Mucosa of rectum (tissue), 2 donors: ENCODE measurements at regions not wholly inside any gene's neighbourhood (a gene's known extent, or its start where the extent isn't known, plus 50 kb on each side); places are given as distances from the start of the nearest gene placed in this dataset.

Source experiments
- H3K27ac ChIP-seq, 2 donors: one replicate each; pipeline ENCODE4 v1.7.0; 2013; ENCODE audit warnings: inconsistent platforms in 2 of 2, low read depth in 2 of 2, low read length in 2 of 2
- H3K27me3 ChIP-seq, 2 donors: one replicate each; pipeline ENCODE4 v1.7.0; 2013; ENCODE audit warnings: low read length in 2 of 2; ENCODE audit not compliant: control insufficient read depth in 2 of 2, insufficient read depth in 2 of 2
- H3K36me3 ChIP-seq, 2 donors: one replicate each; pipeline ENCODE4 v1.7.0; 2013; ENCODE audit warnings: low read length in 2 of 2; ENCODE audit not compliant: control insufficient read depth in 2 of 2, insufficient read depth in 2 of 2
- H3K4me1 ChIP-seq, 2 donors: one replicate each; pipeline ENCODE4 v1.7.0; 2013; ENCODE audit warnings: low read length in 2 of 2, mild to moderate bottlenecking in 1 of 2; ENCODE audit not compliant: control insufficient read depth in 2 of 2, insufficient read depth in 2 of 2
- H3K4me3 ChIP-seq, 2 donors: one replicate each; pipeline ENCODE4 v1.7.0; 2013; ENCODE audit warnings: low read length in 2 of 2
- H3K9ac ChIP-seq, 2 donors: one replicate each; pipeline ENCODE4 v1.7.0; 2013; ENCODE audit warnings: low read length in 2 of 2, low read depth in 1 of 2, mild to moderate bottlenecking in 1 of 2
- H3K9me3 ChIP-seq, 2 donors: one replicate each; pipeline ENCODE4 v1.7.0; 2013; ENCODE audit warnings: low read length in 2 of 2; ENCODE audit not compliant: control insufficient read depth in 2 of 2
- donor health status: healthy.
- donor health status: Normal muscosa, but diverticular disease.

DNA sequence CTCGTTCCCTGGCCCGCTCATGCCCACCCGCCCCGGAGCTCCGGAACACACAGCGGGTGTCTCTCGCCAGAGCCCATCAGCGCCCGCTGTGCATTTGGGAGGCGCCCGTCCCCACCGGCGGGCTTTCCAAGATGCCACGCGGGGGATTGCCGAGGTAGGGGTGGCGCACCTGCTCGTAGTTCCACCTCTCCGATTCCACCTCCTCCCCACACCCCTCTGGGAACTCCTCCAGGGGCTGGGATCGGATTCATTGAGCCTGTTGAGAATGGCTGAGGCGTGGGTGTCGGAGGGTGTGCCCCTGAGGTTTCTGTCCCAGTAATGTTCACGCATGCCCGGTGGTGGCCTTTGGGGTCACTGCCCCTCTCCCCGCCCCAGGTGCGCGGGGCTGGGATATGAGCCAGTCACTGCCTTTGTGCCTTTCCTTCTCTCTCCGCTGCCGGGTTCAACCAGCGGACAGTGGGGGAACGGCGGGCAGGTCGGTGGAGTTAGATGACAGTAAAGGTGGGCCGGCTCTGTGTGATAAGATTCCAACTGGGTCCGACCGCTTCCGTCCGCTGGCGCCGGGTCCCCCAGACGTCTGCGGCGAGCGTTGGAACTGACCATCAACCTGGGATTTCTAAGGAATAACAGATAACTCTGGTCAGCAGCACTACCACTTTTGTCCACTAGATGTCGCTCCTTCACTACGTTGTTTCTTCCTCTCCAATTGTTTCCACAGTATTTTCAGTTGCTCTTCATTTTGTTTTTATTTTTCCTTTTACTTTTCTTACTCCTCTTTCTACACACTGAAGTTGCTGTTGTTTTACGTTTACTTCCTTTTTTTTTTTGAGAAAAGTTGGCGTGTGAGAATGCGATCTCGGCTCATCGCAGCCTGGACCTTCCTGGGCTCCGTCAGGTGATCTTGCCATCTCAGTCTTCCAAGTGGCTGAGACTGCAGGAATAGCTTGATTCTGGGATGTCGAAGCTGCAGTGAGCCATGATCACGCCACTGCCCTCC, 178.1 kb upstream of the ALG10B start:
- Histone ChIP-seq H3K9ac (peak overlapping the region in 1 of 2 donors; percentile 23), H3K27ac (no peak overlapping the region), H3K9me3 (no peaks in the 10 kb centered on the region)

DNA sequence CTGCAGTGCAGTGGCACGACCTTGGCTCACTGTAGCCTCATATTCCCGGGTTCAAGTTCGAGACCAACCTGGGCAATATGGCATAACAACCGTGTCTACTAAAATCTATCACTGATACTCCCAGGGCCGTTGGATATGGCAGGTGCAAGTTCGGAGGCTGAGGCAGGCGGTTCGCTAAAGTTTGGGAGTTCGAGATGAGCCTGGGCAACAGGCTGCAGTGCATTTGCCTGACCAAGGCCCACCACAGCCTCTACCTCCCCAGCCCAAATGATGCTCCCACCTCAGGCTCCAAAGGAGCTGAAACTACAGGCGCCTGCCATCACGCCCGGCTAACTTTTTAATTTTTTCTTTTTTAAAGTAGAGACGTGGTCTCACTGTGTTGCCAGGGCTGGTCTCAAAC, 177.1 kb upstream of the ALG10B start:
- Histone ChIP-seq H3K27ac (no peak overlapping the region), H3K4me3 (no peak overlapping the region), H3K36me3 (no peaks in the 10 kb centered on the region), H3K9me3 (no peaks in the 10 kb centered on the region), H3K9ac (no peak overlapping the region), H3K27me3 (no peaks in the 10 kb centered on the region), H3K4me1 (peaks cover 5% of the 10 kb centered on the region in 2 donors)

More for the DNA sequence above, 178.1 kb upstream of the ALG10B start:
- Histone ChIP-seq H3K27me3 (no peaks in the 10 kb centered on the region), H3K36me3 (no peaks in the 10 kb centered on the region), H3K4me3 (peak overlapping the region; percentile 55 to 67), H3K4me1 (peaks cover 5% of the 10 kb centered on the region in 2 donors)

DNA sequence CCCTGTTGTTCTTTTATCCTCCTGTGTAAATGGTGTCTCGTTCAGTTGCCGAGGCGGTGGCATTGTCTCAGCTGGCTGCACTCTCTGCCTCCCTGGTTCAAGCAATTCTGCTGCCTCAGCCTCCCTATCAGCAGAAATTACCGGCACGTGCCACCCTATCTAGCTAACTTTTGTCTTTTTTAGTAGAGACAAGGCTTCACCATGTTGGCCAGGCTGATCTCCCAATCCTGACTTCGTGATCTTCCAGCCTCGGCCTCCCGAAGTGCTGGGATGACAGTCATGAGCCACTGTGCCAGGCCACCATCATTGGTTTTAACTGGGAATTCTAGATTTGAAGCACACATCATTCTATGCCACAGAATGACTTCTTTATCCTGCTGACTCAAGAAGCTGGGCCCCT, 175.3 kb upstream of the ALG10B start:
- Histone ChIP-seq H3K9ac (no peak overlapping the region), H3K27me3 (no peaks in the 10 kb centered on the region), H3K4me3 (no peak overlapping the region), H3K4me1 (peaks cover 5% of the 10 kb centered on the region in 2 donors), H3K9me3 (no peaks in the 10 kb centered on the region), H3K27ac (no peak overlapping the region), H3K36me3 (no peaks in the 10 kb centered on the region)

DNA sequence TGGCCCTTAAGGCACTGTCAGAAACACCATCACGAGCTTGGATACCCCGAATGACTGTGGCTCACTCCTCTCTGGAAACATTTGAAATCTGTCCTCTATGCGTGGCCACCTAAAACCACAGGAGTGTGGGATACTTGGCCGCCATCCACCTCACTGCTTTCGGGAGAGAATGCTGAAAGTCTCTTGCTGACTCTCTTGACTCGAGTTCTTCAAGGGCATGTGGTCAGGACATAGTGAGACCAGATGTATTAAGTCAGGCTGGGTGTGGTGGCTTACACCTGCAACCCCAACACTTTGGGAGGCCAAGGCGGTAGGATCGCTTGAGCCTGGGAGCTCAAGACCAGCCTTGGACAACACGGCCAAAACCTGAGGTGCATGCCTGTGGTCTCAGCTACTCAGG, 174.7 kb upstream of the ALG10B start:
- no peaks in the 10 kb centered on the region for H3K36me3 ChIP-seq
- no peak overlapping the region for H3K9ac ChIP-seq
- H3K27me3 ChIP-seq: no peaks in the 10 kb centered on the region
- H3K9me3 ChIP-seq: no peaks in the 10 kb centered on the region
- H3K4me3 ChIP-seq: no peak overlapping the region
- no peak overlapping the region for H3K27ac ChIP-seq
- peaks cover 5% of the 10 kb centered on the region in 2 donors for H3K4me1 ChIP-seq

DNA sequence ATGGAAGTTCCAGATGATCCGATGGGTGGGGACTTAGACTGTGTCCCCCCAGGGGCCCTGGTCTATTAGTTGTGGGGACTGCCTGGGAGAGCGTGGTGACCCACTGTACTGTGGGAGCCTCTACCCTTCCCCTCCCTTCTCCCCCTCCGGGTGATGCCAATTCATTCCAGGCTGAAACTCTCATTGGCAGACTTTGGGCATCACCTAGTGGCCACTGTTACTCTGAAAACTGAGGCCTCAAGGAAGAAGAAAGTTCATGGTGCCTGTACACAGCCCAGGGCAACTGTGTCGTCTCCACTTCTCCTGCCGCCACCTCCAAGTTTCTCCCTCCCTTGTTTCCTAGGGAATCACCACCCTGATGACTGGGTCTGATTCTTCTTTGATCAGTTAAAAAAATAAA, 173.6 kb upstream of the ALG10B start:
- Histone ChIP-seq H3K4me1 (peaks cover 5% of the 10 kb centered on the region in 2 donors), H3K4me3 (no peak overlapping the region), H3K27me3 (no peaks in the 10 kb centered on the region), H3K36me3 (no peaks in the 10 kb centered on the region), H3K9ac (no peak overlapping the region), H3K27ac (no peak overlapping the region), H3K9me3 (peaks cover 0 to 4% of the 10 kb centered on the region in 2 donors)

DNA sequence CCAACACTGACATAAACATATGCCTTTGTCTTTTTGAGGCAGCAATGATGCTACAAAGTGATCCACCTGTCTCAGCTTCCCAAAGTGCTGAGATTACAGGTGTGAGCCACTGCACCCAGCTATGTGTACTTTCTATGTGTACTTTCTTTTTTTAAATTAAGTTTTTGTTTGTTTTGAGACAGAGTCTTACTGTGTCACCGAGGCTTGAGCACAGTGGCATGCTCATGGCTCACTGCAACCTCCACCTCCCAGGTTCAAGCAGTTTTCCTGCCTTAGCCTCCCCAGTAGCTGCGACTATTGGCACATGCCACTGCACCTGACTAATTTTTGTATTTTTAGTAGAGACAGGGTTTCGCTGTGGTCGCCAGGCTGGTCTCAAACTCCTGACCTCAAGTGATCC, 172.5 kb upstream of the ALG10B start:
- Histone ChIP-seq H3K36me3 (no peaks in the 10 kb centered on the region), H3K9ac (no peak overlapping the region), H3K9me3 (peaks cover 0 to 4% of the 10 kb centered on the region in 2 donors), H3K4me1 (no peaks in the 10 kb centered on the region), H3K4me3 (no peak overlapping the region), H3K27ac (no peak overlapping the region), H3K27me3 (no peaks in the 10 kb centered on the region)

DNA sequence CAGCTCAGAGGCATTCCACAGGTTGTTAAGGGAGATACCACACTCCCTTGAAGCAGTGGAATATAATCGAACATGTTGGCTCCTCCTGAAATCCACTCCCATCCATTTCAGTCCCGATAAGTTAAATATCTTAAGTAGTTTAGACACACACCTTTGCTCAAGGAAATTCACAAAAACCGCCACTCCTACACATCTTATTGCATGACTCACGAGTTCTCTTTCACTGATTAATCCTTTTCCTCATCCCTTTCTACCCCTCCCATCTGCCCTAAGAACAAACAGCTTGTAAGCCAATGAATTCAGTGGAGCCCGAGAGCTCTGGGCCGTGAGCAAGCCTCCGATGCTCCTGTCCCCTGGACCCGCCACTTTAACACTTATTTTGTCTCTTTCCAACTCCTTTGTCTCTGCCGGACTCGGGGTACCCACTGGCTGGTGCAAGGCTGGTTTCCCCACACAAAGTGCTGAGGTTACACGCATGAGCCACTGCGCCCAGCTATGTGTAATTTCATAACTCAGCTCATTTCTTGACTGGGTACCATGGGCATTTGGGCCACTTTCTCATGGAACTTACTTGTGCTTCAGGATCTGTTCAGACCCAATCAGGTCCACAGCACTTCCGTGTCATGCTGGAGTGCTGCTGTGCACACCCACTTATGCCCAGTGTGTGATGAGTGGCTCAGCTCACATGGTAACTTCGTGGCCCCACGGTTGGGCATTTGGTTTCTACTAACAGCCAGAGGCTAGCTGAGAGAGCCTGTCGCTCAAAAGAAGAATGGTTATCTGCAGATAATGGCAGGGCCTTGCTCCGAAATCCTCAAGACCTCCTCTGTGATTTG, 171.8 kb upstream of the ALG10B start:
- no peaks in the 10 kb centered on the region for H3K27me3 ChIP-seq
- H3K36me3 ChIP-seq: no peaks in the 10 kb centered on the region
- peaks cover 0 to 4% of the 10 kb centered on the region in 2 donors for H3K9me3 ChIP-seq
- no peak overlapping the region for H3K27ac ChIP-seq
- H3K4me3 ChIP-seq: no peak overlapping the region
- no peaks in the 10 kb centered on the region for H3K4me1 ChIP-seq
- H3K9ac ChIP-seq: no peak overlapping the region

DNA sequence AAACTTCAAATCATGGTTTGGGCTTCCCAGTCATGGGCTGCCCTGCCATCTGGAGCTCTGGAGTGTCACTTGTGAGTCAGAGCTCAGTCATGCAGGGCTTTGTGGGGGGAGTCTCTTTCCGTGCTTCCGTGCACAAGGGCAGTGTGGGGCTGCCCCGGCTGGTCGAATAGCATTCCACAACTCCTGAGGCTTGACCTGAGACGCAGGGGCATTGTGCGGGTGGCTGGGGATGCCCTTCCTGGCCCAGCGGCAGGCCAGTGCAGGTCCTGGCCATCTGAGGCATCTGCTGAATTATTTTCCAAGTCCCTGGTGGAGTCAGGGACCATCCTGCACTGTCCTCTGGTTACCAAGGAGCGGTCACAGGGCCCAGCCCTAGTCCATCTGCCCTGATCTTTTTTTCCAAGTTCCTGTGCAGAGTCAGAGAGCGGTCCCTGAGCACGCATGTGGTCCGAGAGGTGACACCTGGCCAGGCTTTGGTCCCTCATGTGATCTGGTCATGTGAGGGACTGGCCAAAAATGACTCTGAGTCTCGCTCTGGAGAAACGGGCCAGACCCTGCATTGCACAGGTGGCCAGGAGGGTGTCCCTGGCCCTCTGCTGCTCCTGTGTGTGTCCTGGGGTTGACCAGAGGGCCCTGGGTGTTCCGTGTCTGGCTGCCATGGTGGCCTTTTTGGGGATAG, 167.0 kb upstream of the ALG10B start:
- Histone ChIP-seq H3K4me1 (no peaks in the 10 kb centered on the region), H3K9me3 (peaks cover 0 to 7% of the 10 kb centered on the region in 2 donors), H3K27ac (no peak overlapping the region), H3K4me3 (no peak overlapping the region), H3K9ac (no peak overlapping the region), H3K36me3 (no peaks in the 10 kb centered on the region), H3K27me3 (no peaks in the 10 kb centered on the region)

DNA sequence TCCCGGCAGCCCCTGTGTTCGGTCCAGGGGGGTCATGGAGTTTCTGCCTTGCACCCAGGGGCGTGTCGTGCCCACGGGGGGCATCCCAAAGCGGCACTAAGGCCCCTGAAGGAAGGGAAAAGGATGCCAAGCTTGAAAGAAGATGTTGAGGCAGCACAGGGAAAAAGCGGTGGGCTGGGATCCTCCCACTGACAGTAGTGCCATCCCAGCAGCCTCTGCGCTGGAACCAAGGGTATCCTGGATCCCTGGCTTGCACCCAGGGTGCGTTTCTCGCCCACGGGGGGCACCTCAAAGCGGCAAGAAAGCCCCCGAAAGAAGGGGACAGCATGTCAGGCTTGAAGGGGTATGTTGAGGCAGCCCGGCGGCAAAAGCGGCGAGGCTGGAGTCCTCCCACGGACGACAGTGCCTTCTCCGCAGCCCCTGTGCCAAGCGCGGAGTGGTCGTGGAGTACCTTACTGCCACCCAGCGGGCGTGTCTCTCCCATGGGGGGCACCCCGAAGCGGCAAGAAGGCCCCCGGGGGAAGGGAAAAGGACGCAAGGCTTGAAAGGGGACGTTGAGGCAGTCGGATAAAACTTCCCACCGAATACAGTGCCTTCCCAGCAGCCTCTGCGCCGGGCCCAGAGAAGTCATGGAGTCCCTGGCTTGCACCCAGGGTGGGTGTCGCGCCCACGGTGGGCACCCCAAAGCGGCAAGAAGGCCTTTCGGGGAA, 164.4 kb upstream of the ALG10B start:
- H3K9ac ChIP-seq: no peak overlapping the region
- H3K4me3 ChIP-seq: no peak overlapping the region
- H3K9me3 ChIP-seq: peaks cover 0 to 4% of the 10 kb centered on the region in 2 donors
- H3K36me3 ChIP-seq: no peaks in the 10 kb centered on the region
- no peak overlapping the region for H3K27ac ChIP-seq
- no peaks in the 10 kb centered on the region for H3K4me1 ChIP-seq
- H3K27me3 ChIP-seq: no peaks in the 10 kb centered on the region
